SH-SY5Y (cell line): ENCODE measurements at regions not wholly inside any gene's neighbourhood (a gene's known extent, or its start where the extent isn't known, plus 50 kb on each side); places are given as distances from the start of the nearest gene placed in this dataset.

ENCODE experiments used
- GATA2 ChIP-seq: IDR thresholded peaks from 2 replicates; pipeline ENCODE4 v1.6.1; 2011; ENCODE audit warnings: mild to moderate bottlenecking, low read depth, low read length
- GATA3 ChIP-seq: IDR thresholded peaks from 2 replicates; pipeline ENCODE4 v1.6.1; 2011; ENCODE audit warnings: low read depth, mild to moderate bottlenecking, low read length, moderate library complexity

DNA sequence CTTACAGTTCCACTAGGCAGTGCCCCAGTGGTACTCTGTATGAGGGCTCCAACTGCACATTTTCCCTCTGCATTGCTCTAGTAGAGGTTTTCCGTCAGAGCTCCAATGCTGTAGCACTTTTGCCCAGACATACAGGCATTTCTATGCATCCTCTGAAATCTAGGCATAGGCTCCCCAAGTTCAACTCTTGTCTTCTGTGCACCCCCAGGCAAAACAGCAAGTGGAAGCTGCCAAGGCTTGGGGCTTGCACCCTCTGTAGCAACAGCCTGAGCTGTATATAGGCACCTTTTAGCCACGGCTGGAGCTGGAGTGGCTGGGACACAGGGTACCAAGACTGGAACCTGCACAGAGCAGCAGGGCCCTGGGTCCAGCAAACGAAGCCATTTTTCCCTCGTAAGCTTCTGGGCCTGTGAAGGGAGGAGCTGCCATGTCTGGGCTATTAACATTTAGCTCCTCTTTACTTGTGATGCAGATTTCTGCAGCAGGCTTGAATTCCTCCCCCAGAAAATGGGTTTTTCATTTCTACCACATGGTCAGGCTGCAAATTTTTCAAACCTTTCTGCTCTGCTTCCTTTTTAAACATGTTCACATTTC is 596.2 kb upstream of the ADGRB3 start:
- TF ChIP-seq GATA2, result no peak
- TF ChIP-seq GATA3, result no peak
